Stimulated activated CD8-positive, alpha-beta memory T cell treated with anti-CD3 and anti-CD28 coated beads, Interleukin-12 subunit alpha, Interleukin-12 subunit beta, amount 100 ng/mL, for 4 hours (primary cell): ENCODE measurements at regions not wholly inside any gene's neighbourhood (a gene's known extent, or its start where the extent isn't known, plus 50 kb on each side); places are given as distances from the start of the nearest gene placed in this dataset.
"Not testable (repeated sequence)": the region's sequence is repeated elsewhere in the genome, so short reads cannot be mapped to it uniquely, and the experiment has no call there.

Experiments
- DNase-seq: peaks from one replicate; pipeline ENCODE4 v3.0.0-alpha.2; 2020; ENCODE audit warnings: low read depth

GRCh38 chr9:75197561-75197960, 109.2 kb downstream of the OSTF1 start:
- no peak for DNase-seq

DNA sequence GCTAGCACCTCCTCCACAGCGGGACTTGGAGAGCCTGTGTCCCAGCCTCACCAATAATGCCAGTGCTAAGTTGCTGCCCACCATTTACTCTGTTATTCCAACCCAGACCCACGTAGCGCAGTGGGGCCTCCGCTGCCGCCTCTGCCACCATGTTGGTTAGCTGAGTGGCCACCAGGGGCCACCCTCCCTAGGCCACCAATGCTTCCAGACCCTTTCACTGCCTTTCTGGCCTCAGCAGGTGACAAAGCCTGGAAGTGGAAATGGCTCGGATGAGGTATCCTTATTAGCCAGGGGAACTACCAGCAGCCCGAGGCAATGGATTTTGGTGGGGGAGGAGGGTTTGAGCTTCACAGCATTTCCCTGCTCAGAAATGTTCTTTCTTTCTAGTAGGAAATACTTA, 110.1 kb downstream of the OSTF1 start:
- no peak for DNase-seq

GRCh38 chr9:75200892-75201470, 112.7 kb downstream of the OSTF1 start:
- no peak for DNase-seq

- DNase-seq, result no peak
These were observed 113.3 kb downstream of the OSTF1 start for GRCh38 chr9:75201480-75202209.

DNA sequence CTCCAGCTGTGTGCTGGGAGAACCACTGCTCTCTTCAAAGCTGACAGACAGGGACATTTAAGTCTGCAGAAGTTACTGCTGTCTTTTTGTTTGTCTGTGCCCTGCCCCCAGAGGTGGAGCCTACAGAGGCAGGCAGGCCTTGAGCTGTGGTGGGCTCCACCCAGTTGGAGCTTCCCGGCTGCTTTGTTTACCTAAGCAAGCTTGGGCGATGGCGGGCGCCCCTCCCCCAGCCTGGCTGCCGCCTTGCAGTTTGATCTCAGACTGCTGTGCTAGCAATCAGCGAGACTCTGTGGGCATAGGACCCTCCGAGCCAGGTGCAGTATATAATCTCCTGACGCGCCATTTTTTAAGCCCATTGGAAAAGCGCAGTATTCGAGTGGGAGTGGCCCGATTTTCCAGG, 119.7 kb downstream of the OSTF1 start:
- DNase-seq, result not testable (repeated sequence)

DNA sequence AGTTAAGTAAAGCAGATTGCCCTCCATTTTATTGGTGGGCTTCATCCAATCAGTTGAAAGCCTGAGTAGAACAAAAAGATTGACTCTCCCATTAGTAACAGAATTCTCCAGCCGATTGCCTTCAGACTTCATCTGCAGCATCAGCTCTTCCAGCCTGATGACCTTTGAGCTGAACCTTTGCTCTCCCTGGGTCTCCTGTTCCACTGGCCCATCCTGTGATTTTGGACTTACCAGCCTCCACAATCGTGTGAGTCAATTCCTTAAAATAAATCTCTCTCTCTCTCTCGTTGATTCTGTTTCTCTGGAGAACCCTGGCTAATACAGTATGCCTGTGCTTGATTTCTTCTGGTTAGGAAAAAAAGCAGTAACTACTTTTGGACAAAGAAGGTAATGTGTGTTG, 121.9 kb downstream of the OSTF1 start:
- no peak for DNase-seq

GRCh38 chr9:75213765-75214164, 125.5 kb downstream of the OSTF1 start:
- no peak for DNase-seq

DNA sequence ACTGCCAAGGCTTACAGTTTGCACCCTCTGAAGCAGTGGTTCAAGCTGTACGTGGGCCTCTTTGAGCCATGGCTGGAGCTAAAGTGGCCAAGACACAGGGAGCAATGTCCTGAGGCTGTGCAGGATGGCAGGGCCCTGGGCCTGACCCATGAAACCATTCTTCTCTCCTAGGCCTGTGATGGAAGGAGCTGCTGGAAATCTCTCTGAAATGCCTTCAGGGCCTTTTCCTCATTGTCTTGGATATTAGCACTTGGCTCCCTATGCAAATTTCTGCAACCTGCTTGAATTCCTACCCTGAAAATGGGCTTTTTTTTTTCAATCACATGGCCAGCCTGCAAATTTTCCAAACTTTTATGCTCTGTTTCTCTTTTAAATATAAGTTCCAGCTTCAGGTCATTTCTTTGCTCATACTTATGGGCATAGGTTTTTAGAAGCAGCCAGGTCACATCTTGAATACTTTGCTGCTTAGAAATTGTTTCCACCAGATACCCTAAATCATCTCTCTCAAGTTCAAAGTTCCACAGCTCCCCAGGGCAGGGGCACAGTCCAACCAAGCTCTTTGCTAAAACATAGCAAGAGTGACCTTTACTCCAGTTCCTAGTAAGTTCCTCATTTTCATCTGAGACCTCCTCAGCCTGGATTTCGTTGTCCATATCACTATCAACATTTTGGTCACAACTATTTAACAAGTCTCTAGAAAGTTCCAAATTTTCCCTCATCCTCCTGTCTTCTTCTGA, 138.3 kb downstream of the OSTF1 start:
- DNase-seq, result no peak

- DNase-seq, result no peak
These were observed 140.6 kb downstream of the OSTF1 start for GRCh38 chr9:75228893-75229292.

- no peak for DNase-seq
These were observed 141.5 kb downstream of the OSTF1 start for GRCh38 chr9:75229605-75230332.

DNA sequence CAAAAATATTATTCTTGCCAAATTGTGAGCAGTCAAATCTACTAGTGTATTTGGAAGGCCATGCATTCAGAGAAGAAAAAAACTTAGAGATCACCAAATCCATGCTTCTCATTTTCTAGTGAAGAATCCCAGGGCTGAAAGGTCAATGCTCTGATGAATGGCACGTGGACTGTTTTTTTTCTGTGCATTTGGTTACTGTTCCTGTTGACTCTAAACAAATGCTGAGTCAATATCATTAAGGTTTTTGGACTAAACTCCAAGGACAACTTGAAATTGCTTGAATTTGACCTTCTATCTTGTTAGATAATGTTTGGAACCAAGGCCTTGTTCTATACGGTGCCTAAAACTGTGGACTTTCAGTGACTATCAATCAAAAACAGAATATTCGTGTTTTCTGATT, 142.2 kb downstream of the OSTF1 start:
- no peak for DNase-seq

- DNase-seq, result no peak
These were observed 142.9 kb downstream of the OSTF1 start for GRCh38 chr9:75231167-75231566.

DNA sequence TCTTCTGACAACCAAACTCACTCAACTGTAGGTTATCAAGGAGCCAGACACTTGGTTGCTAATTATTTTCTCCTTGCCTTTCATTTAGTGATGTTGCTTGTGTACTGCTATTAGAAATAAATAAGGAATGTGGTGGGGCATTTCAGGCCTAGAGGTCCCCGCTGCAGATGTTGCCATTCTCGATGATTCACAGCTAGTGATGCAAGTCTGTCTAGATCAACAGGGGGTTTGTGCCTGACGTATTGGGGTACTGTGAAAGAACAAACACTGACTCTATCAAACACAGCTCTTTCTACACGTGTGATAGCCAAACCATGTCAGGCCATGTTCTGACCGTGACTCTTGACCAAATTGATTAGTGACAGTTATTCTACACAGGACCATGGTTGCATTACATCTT, 144.7 kb downstream of the OSTF1 start:
- no peak for DNase-seq

- no peak for DNase-seq
These were observed 147.3 kb downstream of the OSTF1 start for GRCh38 chr9:75235632-75236031.

- no peak for DNase-seq
These were observed 150.1 kb downstream of the OSTF1 start for GRCh38 chr9:75238311-75238976.

GRCh38 chr9:75239176-75239575, 150.9 kb downstream of the OSTF1 start:
- DNase-seq, result no peak

DNA sequence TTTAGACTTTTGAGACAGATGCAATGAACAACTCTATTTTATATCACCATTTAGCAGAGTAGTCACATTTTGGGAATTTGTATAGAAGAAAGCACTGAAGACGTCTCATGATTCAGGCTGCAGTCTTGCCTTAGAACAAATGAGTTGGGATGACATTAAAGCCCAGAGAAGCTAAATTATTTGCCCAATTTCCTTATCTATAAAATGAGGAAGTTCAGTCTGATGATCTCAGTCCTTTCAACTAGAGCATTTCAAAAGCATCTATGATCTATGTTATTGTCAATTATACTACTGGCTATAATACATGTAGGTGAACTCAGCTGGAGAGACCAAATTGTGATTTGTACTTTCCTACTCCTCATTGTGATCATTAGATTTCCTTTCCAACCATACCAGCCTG, 154.1 kb downstream of the OSTF1 start:
- no peak for DNase-seq

- DNase-seq, result no peak
These were observed 158.6 kb downstream of the OSTF1 start for GRCh38 chr9:75246949-75247348.

DNA sequence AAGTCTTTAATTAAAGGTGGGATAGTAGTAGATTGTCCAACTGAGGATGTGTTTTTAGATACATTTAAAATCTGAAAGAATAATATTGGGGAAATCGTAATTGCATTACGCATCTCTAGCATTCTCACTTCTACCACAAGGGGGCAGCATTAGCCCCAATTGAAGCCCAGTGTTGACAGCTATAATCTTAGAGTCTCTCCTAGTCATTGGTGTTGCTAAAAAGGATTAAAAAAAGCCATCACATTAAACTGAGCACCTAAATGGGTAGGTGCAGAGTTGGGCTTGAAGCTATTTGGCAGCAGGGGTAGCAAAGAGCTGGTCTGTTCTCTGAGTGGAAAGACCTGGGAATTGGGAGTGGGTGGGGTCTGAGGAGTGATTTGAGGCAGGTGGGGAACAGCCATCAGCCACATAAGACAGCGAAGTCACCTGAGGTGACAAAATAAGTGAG, 177.2 kb downstream of the OSTF1 start:
- peak; percentile 4 for DNase-seq

GRCh38 chr9:75269197-75269596, 180.9 kb downstream of the OSTF1 start:
- DNase-seq, result no peak

DNA sequence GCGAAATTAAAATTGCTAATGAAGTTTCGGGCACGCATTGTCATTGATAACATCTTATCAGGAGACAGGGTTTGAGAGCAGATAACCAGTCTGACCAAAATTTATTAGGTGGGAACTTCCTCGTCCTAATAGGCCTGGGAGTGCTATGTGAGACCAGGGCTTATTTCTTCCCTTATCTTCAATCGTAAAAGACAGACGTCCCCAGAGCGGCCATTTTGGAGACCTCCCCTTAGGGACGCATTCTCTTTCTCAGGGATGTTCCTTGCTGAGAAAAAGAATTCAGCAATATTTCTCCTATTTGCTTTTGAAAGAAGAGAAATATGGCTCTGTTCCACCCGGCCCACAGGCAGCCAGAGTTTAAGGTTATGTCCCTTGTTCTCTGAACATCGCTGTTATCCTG, 184.7 kb downstream of the OSTF1 start:
- not testable (repeated sequence) for DNase-seq

DNA sequence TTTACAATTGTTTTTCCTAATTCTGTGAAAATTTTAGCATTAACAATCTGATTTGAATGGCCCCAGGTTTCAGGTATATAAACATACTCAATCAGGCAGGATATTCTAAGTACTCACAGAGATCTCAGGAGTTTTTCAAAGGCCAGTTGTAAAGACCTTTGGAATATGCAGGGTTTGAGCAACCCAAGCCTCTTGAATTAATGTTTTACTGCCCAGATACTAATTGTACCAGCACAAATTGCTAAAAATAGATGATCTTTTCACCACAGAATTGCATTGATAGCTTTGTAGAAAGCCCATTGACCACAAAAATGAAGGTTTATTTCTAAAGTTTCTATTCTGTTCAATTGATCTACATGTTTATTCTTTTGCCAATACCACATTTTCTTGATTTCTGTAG, 186.5 kb downstream of the OSTF1 start:
- no peak for DNase-seq
